K562 (cell line): ENCODE measurements at regions not wholly inside any gene's neighbourhood (a gene's known extent, or its start where the extent isn't known, plus 50 kb on each side); places are given as distances from the start of the nearest gene placed in this dataset.

Experiments
- ATAC-seq: fragments of 200-7000 bp; cut with Tn5 transposase; 3 replicates; pipeline ENCODE4 v1.9.1; 2020; ENCODE audit warnings: moderate library complexity
- BruUV-seq: library from RNA; stranded (reverse); fragments of 400-500 nt; replicated peaks from 2 replicates; lab custom pipeline; 2021; lab: Mats Ljungman, UMichigan
- CTCF ChIA-PET: fragments of 300-600 bp; formaldehyde crosslinking; extraction: SDS; loops from one replicate; lab custom pipeline; 2021; ENCODE audit warnings: low intra/inter-chr PET ratio; lab: Yijun Ruan, JAX
- POLR2A ChIA-PET: fragments of 300-600, 350-650 bp; sonication (Branson Sonifier 250); formaldehyde crosslinking; extraction: SDS; loops from one replicate; lab custom pipeline; 2021; ENCODE audit warnings: antibody characterized with exemption, inconsistent platforms; lab: Yijun Ruan, JAX
- DNase-seq, 4 experiments: peaks; one replicate each; pipeline versions ENCODE4 v3.0.0 to v3.0.0-alpha.2; 2011 to 2018; ENCODE audit warnings: low spot score in 3 of 4, mixed read lengths in 3 of 4; ENCODE audit errors: extremely low read depth in 1 of 4
- FAIRE-seq: peaks from 2 replicates; lab custom pipeline; 2011; peaks lifted over from hg19 to GRCh38; lab: Jason Lieb, UNC
- H2AFZ ChIP-seq: 2 replicates; pipeline ENCODE4 v1.6.0; 2011; ENCODE audit warnings: low read depth, low read length, control low read depth, inconsistent platforms
- H3K27ac ChIP-seq: fragments of 200-600 bp; 3 replicates; pipeline ENCODE4 v1.8.0; 2011; ENCODE audit warnings: low read depth, mild to moderate bottlenecking, control low read depth, inconsistent platforms, low read length, moderate library complexity, mixed read lengths; ENCODE audit errors: extremely low read depth
- H3K27me3 ChIP-seq, 2 experiments: fragments of 300-600 bp in 1 of 2; 2 replicates in 1 of 2; 3 replicates in 1 of 2; pipeline versions ENCODE4 v1.6.0 to v1.8.0; 2011; ENCODE audit warnings: inconsistent platforms in 2 of 2, low read length in 2 of 2, mild to moderate bottlenecking in 1 of 2, mixed read lengths in 1 of 2, moderate library complexity in 1 of 2; ENCODE audit not compliant: control insufficient read depth in 2 of 2, insufficient read depth in 2 of 2
- H3K36me3 ChIP-seq: fragments of 300-600 bp; 3 replicates; pipeline ENCODE4 v1.8.0; 2011; ENCODE audit warnings: mild to moderate bottlenecking, low read length, inconsistent platforms; ENCODE audit not compliant: control insufficient read depth, insufficient read depth
- H3K4me1 ChIP-seq, 2 experiments: fragments of 200-600 bp in 1 of 2; replicated peaks in 1 of 2; 2 replicates in 1 of 2; 3 replicates in 1 of 2; pipeline versions ENCODE4 v1.5.1 to v1.8.0; 2011; ENCODE audit warnings: inconsistent platforms in 2 of 2, low read length in 2 of 2, mild to moderate bottlenecking in 1 of 2, mixed read lengths in 1 of 2, moderate library complexity in 1 of 2; ENCODE audit not compliant: control insufficient read depth in 2 of 2, insufficient read depth in 2 of 2
- H3K4me2 ChIP-seq: 2 replicates; pipeline ENCODE4 v1.6.1; 2011; ENCODE audit warnings: low read length, control low read depth, inconsistent platforms, mixed read lengths; ENCODE audit not compliant: insufficient read depth
- H3K4me3 ChIP-seq: fragments of 200-600 bp; sonication (generic), shearing (Covaris generic); 2 replicates; pipeline ENCODE4 v1.5.1; 2016; ENCODE audit warnings: control low read depth, inconsistent platforms
- H3K79me2 ChIP-seq: fragments of 200-600 bp; 3 replicates; pipeline ENCODE4 v1.8.0; 2011; ENCODE audit warnings: low read length, inconsistent platforms; ENCODE audit not compliant: control insufficient read depth, insufficient read depth
- H3K9ac ChIP-seq, 2 experiments: 2 replicates each; pipeline versions ENCODE4 v1.6.0 to v1.6.1; 2011; ENCODE audit warnings: low read depth in 2 of 2, low read length in 2 of 2, control low read depth in 1 of 2, inconsistent platforms in 1 of 2, mild to moderate bottlenecking in 1 of 2, mixed read lengths in 1 of 2; ENCODE audit not compliant: insufficient read depth in 1 of 2
- H3K9me1 ChIP-seq: one replicate; pipeline ENCODE4 v1.6.0; 2011; ENCODE audit warnings: inconsistent platforms, mild to moderate bottlenecking, low read length, moderate library complexity; ENCODE audit not compliant: control insufficient read depth, insufficient read depth
- H3K9me3 ChIP-seq: replicated peaks from 2 replicates; pipeline ENCODE4 v1.5.1; 2011; ENCODE audit warnings: low read depth, low read length, inconsistent platforms; ENCODE audit not compliant: control insufficient read depth, insufficient read depth
- H4K20me1 ChIP-seq: replicated peaks from 2 replicates; pipeline ENCODE4 v1.6.1; 2011; ENCODE audit warnings: low read length, inconsistent platforms, mixed read lengths; ENCODE audit not compliant: control insufficient read depth, insufficient read depth
- AFF1 ChIP-seq, 2 experiments: fragments of 450-650 bp; IDR thresholded peaks; 2 replicates each; pipeline ENCODE4 v1.6.1; 2018; ENCODE audit warnings: mild to moderate bottlenecking in 2 of 2, low read depth in 1 of 2; ENCODE audit not compliant: partially characterized antibody in 2 of 2
- HBP1 ChIP-seq: fragments of 450-650 bp; formaldehyde crosslinking; IDR thresholded peaks from 2 replicates; pipeline ENCODE4 v1.4.0; 2022; ENCODE audit warnings: missing genetic modification characterization
- KLF16 ChIP-seq: IDR thresholded peaks from 2 replicates; pipeline ENCODE4 v1.6.1; 2016; ENCODE audit warnings: antibody characterized with exemption
- TCF7L2 ChIP-seq: fragments of 150-350 bp; IDR thresholded peaks from 2 replicates; pipeline ENCODE4 v1.6.1; 2016; ENCODE audit warnings: low read depth, mild to moderate bottlenecking, low read length, moderate library complexity
- ZFX ChIP-seq: sonication (generic); formaldehyde crosslinking; IDR thresholded peaks from 2 replicates; pipeline ENCODE4 v1.8.0; 2022; ENCODE audit warnings: mild to moderate bottlenecking, missing genetic modification reagents, moderate library complexity
- ZHX1 ChIP-seq: fragments of 150-350 bp; conservative IDR thresholded peaks from 2 replicates; pipeline ENCODE4 v1.6.1; 2014; ENCODE audit warnings: low read length
- ZNF277 ChIP-seq: fragments of 250-450 bp; sonication (Bioruptor Pico); IDR thresholded peaks from 2 replicates; pipeline ENCODE4 v1.8.0; 2022; ENCODE audit warnings: inconsistent platforms, mild to moderate bottlenecking, moderate library complexity, borderline replicate concordance
- ZNF41 ChIP-seq: fragments of 250-450 bp; sonication (Bioruptor Pico); conservative IDR thresholded peaks from 2 replicates; pipeline ENCODE4 v1.4.0; 2020; ENCODE audit warnings: mild to moderate bottlenecking
- in situ Hi-C: fragments of 300-500 bp; cut with MboI; formaldehyde crosslinking; loops from 4 replicates; pipeline ENCODE4 v1.15.0; 2018; ENCODE audit warnings: inconsistent platforms, mixed read lengths
- intact Hi-C: fragments of 100-400 bp; cut with micrococcal nuclease; formaldehyde crosslinking; loops from 2 replicates; pipeline ENCODE4 v1.14.2; 2022

GRCh38 chr14:37813732-37814131, 218.3 kb downstream of the TTC6 start:
- Histone ChIP-seq H3K79me2 (no peaks in the 10 kb centered on the region), H4K20me1 (no peaks in the 10 kb centered on the region), H3K4me2 (no peak overlapping the region), H3K9ac (no peak overlapping the region), H3K9me3 (no peaks in the 10 kb centered on the region), H3K27me3 (no peaks in the 10 kb centered on the region), H3K36me3 (no peaks in the 10 kb centered on the region), H3K9me1 (no peaks in the 10 kb centered on the region), H3K27ac (no peak overlapping the region), H2AFZ (no peak overlapping the region), H3K4me3 (no peak overlapping the region), H3K4me1 (no peaks in the 10 kb centered on the region)
- BruUV-seq, result no TSS peak
- intact Hi-C loops, result no loop called here
- in situ Hi-C loops, result no loop called here
- no peak for TF ChIP-seq ZNF277 (CRISPR knock-in tag)
- TF ChIP-seq ZFX (CRISPR knock-in tag), result no peak
- TF ChIP-seq ZHX1, result no peak
- TF ChIP-seq TCF7L2, result no peak
- TF ChIP-seq ZNF41, result no peak
- no peak for TF ChIP-seq AFF1 (IDR thresholded peaks at IDR 0.05; ENCODE audit: low read depth in 1 of 2, partially characterized antibody in 2 of 2)
- no peak for TF ChIP-seq KLF16
- TF ChIP-seq HBP1 (CRISPR knock-in tag), result no peak
- FAIRE-seq, result no peak
- no peak for DNase-seq
- ChIA-PET POLR2A (interaction anchor here (1.6 kb wide), 1 partner anchor 10 kb away, joined by 4 read pairs; no protein-coding TSS in a partner anchor), CTCF (no interaction called here)
- no peak for ATAC-seq
